Endothelial cell (in vitro differentiated cells): ENCODE measurements at regions not wholly inside any gene's neighbourhood (a gene's known extent, or its start where the extent isn't known, plus 50 kb on each side); places are given as distances from the start of the nearest gene placed in this dataset.

Experiments used
- DNase-seq: peaks from one replicate; pipeline ENCODE4 v3.0.0; 2021; ENCODE audit warnings: low spot score
- H3K27ac Mint-ChIP-seq: one replicate; pipeline ENCODE4 v1.8.0; 2021; ENCODE audit warnings: mixed read lengths, inconsistent platforms; ENCODE audit not compliant: unreplicated experiment
- H3K27me3 Mint-ChIP-seq: one replicate; pipeline ENCODE4 v1.8.0; 2021; ENCODE audit warnings: mild to moderate bottlenecking, moderate library complexity, mixed read lengths, inconsistent platforms; ENCODE audit not compliant: unreplicated experiment
- H3K36me3 Mint-ChIP-seq: one replicate; pipeline ENCODE4 v1.8.0; 2021; ENCODE audit warnings: mild to moderate bottlenecking, low read depth, mixed read lengths, inconsistent platforms; ENCODE audit not compliant: unreplicated experiment
- H3K4me1 Mint-ChIP-seq: one replicate; pipeline ENCODE4 v1.8.0; 2021; ENCODE audit warnings: mild to moderate bottlenecking, mixed read lengths, inconsistent platforms; ENCODE audit not compliant: unreplicated experiment
- H3K4me3 Mint-ChIP-seq: one replicate; pipeline ENCODE4 v1.8.0; 2021; ENCODE audit warnings: mild to moderate bottlenecking, mixed read lengths, inconsistent platforms; ENCODE audit not compliant: unreplicated experiment
- H3K9me3 Mint-ChIP-seq: one replicate; pipeline ENCODE4 v1.8.0; 2021; ENCODE audit warnings: mixed read lengths, inconsistent platforms; ENCODE audit not compliant: unreplicated experiment
- TF ChIP-seq, protein P1 (sequence below): fragments of 200-600 bp; sonication (generic); IDR thresholded peaks from one replicate; pipeline ENCODE4 v1.5.0; 2021; ENCODE audit warnings: antibody characterized with exemption; ENCODE audit not compliant: unreplicated experiment

GRCh38 chr4:10275696-10276095 lies 159.1 kb upstream of the WDR1 start:
- TF ChIP-seq, protein P1, sequence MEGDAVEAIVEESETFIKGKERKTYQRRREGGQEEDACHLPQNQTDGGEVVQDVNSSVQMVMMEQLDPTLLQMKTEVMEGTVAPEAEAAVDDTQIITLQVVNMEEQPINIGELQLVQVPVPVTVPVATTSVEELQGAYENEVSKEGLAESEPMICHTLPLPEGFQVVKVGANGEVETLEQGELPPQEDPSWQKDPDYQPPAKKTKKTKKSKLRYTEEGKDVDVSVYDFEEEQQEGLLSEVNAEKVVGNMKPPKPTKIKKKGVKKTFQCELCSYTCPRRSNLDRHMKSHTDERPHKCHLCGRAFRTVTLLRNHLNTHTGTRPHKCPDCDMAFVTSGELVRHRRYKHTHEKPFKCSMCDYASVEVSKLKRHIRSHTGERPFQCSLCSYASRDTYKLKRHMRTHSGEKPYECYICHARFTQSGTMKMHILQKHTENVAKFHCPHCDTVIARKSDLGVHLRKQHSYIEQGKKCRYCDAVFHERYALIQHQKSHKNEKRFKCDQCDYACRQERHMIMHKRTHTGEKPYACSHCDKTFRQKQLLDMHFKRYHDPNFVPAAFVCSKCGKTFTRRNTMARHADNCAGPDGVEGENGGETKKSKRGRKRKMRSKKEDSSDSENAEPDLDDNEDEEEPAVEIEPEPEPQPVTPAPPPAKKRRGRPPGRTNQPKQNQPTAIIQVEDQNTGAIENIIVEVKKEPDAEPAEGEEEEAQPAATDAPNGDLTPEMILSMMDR = no peak
- DNase-seq = no peak
- H3K9me3 Mint-ChIP-seq = no peaks in the 10 kb centered on the region
- H3K27ac Mint-ChIP-seq = no peak overlapping the region
- no peaks in the 10 kb centered on the region for H3K27me3 Mint-ChIP-seq
- H3K4me3 Mint-ChIP-seq = no peak overlapping the region
- H3K4me1 Mint-ChIP-seq = no peaks in the 10 kb centered on the region
- no peaks in the 10 kb centered on the region for H3K36me3 Mint-ChIP-seq

- Mint-ChIP-seq H3K4me1 (no peaks in the 10 kb centered on the region), H3K4me3 (no peak overlapping the region), H3K27me3 (peaks cover 3% of the 10 kb centered on the region), H3K27ac (no peak overlapping the region), H3K9me3 (no peaks in the 10 kb centered on the region), H3K36me3 (no peaks in the 10 kb centered on the region)
- TF ChIP-seq, protein P1 = no peak
- DNase-seq = no peak
Observed at GRCh38 chr4:10273030-10273429, 156.4 kb upstream of the WDR1 start.

DNA sequence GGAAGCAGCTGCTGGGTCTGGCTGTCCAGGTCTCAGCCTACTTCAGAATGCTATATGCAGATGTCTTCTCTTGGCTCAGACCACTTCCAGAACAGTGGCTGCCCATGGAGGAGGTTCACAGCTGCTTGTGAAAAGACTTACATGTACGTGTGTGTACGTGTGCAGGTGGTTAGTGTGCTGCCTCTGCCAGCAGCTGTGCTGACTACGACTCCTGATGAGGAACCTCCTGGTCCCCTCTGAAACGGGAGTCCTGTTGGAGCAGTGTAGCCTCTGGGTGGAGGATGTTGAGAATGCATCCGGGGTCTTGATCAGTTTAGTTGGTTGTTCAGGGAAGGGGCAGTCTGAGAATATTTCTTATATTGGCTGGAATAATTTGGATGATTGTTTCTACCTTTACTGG lies 155.9 kb upstream of the WDR1 start:
- Mint-ChIP-seq H3K27ac (no peak overlapping the region), H3K4me1 (no peaks in the 10 kb centered on the region), H3K4me3 (no peak overlapping the region), H3K9me3 (no peaks in the 10 kb centered on the region), H3K36me3 (no peaks in the 10 kb centered on the region), H3K27me3 (peaks cover 3% of the 10 kb centered on the region)
- TF ChIP-seq, protein P1 = no peak
- no peak for DNase-seq

GRCh38 chr4:10267066-10267465 lies 150.5 kb upstream of the WDR1 start:
- TF ChIP-seq, protein P1 = no peak
- no peak overlapping the region for H3K27ac Mint-ChIP-seq
- peaks cover 3% of the 10 kb centered on the region for H3K27me3 Mint-ChIP-seq
- no peaks in the 10 kb centered on the region for H3K36me3 Mint-ChIP-seq
- no peaks in the 10 kb centered on the region for H3K9me3 Mint-ChIP-seq
- no peak overlapping the region for H3K4me3 Mint-ChIP-seq
- H3K4me1 Mint-ChIP-seq = no peaks in the 10 kb centered on the region
- no peak for DNase-seq

DNA sequence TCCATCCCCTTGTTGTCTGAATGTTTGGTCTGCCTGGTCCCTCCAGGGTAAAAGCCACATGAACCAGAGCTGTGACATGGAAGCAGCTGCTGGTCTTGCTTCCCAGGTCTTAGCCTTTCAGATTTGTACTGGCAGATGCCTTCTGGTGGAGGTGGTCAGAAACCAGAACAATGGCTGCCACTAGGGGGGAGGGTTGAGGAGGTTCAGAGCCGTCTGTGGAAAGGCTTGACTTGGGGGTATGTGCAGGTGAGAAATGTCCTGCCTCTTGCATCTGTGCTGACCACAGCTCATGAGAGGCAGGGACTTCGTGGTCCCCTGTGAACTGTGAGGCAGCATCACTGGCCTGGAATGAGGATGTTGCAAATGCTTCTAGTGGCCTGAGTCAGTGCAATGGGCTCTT lies 144.2 kb upstream of the WDR1 start:
- Mint-ChIP-seq H3K4me3 (no peak overlapping the region), H3K36me3 (no peaks in the 10 kb centered on the region), H3K27me3 (no peaks in the 10 kb centered on the region), H3K27ac (no peak overlapping the region), H3K9me3 (no peaks in the 10 kb centered on the region), H3K4me1 (no peaks in the 10 kb centered on the region)
- no peak for DNase-seq
- TF ChIP-seq, protein P1 = no peak
